Cardiac fibroblast (primary cell): ENCODE measurements at regions not wholly inside any gene's neighbourhood (a gene's known extent, or its start where the extent isn't known, plus 50 kb on each side); places are given as distances from the start of the nearest gene placed in this dataset.

Source experiments
- DNase-seq, 2 donors: peaks; one replicate each; pipeline versions ENCODE4 v3.0.0 to v3.0.0-alpha.2; 2010; ENCODE audit warnings: low read depth in 2 of 2
- H3K4me3 ChIP-seq, 2 donors: replicated peaks in 1 of 2; 1 replicate in 1 of 2; 2 replicates in 1 of 2; pipeline ENCODE4 v1.5.1; 2011; ENCODE audit warnings: low read depth in 2 of 2, low read length in 2 of 2, mild to moderate bottlenecking in 2 of 2, moderate library complexity in 1 of 2
- TF ChIP-seq, protein P1 (sequence below): IDR thresholded peaks from one replicate; pipeline ENCODE4 v1.5.1; 2011; ENCODE audit warnings: low read depth, mild to moderate bottlenecking, low read length, inconsistent platforms

- no peak overlapping the region for H3K4me3 ChIP-seq
- DNase-seq, result no peak
- TF ChIP-seq, protein P1, sequence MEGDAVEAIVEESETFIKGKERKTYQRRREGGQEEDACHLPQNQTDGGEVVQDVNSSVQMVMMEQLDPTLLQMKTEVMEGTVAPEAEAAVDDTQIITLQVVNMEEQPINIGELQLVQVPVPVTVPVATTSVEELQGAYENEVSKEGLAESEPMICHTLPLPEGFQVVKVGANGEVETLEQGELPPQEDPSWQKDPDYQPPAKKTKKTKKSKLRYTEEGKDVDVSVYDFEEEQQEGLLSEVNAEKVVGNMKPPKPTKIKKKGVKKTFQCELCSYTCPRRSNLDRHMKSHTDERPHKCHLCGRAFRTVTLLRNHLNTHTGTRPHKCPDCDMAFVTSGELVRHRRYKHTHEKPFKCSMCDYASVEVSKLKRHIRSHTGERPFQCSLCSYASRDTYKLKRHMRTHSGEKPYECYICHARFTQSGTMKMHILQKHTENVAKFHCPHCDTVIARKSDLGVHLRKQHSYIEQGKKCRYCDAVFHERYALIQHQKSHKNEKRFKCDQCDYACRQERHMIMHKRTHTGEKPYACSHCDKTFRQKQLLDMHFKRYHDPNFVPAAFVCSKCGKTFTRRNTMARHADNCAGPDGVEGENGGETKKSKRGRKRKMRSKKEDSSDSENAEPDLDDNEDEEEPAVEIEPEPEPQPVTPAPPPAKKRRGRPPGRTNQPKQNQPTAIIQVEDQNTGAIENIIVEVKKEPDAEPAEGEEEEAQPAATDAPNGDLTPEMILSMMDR, result no peak
Observed at GRCh38 chr7:84605301-84605700, 410.7 kb upstream of the SEMA3A start.

- H3K4me3 ChIP-seq, result no peak overlapping the region
- TF ChIP-seq, protein P1, result no peak
- no peak for DNase-seq
Observed at GRCh38 chr7:84603545-84603944, 409.0 kb upstream of the SEMA3A start.

DNA sequence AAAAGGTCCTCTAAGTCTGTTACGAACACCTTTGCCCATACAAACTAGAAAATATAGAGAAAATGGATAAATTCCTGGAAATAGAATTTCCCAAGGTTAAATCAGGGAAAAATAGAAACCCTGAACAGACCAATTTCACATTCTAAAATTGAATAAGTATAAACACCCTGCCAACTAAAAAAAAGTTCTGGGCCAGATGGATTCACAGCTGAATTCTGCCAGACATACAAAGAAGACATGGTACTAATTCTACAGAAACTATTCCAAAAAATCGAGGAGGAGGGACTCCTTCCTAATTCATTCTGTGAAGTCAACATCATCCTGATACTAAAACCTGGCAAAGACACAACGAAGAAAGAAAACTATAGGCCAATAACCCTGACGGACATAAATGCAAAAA lies 400.4 kb upstream of the SEMA3A start:
- TF ChIP-seq, protein P1, result no peak
- DNase-seq, result no peak
- no peak overlapping the region for H3K4me3 ChIP-seq

DNA sequence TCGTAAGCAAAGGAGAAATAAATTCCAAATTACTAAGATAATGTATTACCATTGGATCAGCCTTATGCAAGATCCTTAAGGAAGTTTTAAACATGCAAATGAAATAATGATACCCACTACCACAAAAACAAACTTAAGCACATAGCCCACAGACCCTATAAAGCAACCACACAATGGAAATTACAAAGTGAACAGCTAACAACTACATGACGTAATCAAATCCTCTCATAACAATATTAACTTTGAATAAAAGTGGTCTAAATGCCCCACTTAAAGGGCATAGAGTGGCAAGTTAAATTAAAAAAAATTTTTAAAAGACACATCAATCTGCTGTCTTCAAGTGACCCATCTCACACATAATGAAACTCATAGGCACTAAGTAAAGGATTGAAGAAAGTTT lies 397.3 kb upstream of the SEMA3A start:
- TF ChIP-seq, protein P1, result no peak
- H3K4me3 ChIP-seq, result no peak overlapping the region
- DNase-seq, result no peak

DNA sequence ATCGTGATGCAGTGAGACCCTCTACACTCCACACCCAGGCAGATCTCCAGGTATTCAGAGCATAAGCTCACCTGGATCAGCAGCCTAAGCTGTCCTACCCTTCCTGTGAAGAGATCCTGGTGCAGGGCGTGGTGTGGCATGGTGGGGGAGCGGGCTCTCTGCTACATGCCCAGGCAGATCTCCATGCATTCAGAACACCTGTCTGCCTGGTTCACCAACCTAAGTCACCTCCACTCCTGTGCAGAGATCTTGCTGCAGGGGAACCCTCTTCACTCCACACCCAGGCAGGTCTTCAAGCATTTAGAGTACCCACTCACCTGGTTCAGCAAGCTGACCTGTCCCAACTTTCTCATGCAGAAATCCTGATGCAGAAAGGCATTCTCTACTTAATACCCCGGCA lies 394.4 kb upstream of the SEMA3A start:
- no peak overlapping the region for H3K4me3 ChIP-seq
- TF ChIP-seq, protein P1, result no peak
- DNase-seq, result no peak

GRCh38 chr7:84583331-84583730 lies 388.7 kb upstream of the SEMA3A start:
- DNase-seq, result no peak
- TF ChIP-seq, protein P1, result no peak

GRCh38 chr7:84582747-84583146 lies 388.2 kb upstream of the SEMA3A start:
- no peak for DNase-seq
- TF ChIP-seq, protein P1, result no peak
- H3K4me3 ChIP-seq, result no peak overlapping the region

More at GRCh38 chr7:84583331-84583730, 388.7 kb upstream of the SEMA3A start:
- H3K4me3 ChIP-seq, result no peak overlapping the region
